Left ventricle myocardium inferior (tissue), 1 donor: ENCODE measurements at regions not wholly inside any gene's neighbourhood (a gene's known extent, or its start where the extent isn't known, plus 50 kb on each side); places are given as distances from the start of the nearest gene placed in this dataset.
"Not testable (repeated sequence)": the region's sequence is repeated elsewhere in the genome, so short reads cannot be mapped to it uniquely, and the experiment has no call there.

Source experiments
- DNase-seq: peaks from one replicate; pipeline ENCODE4 v3.0.0-alpha.2; 2020
- H3K27ac ChIP-seq: fragments of 200-600 bp; replicated peaks from 2 replicates; pipeline ENCODE4 v1.8.0; 2021
- H3K27me3 ChIP-seq: fragments of 200-600 bp; 2 replicates; pipeline ENCODE4 v1.8.0; 2021; ENCODE audit warnings: low read depth
- H3K36me3 ChIP-seq: fragments of 200-600 bp; 2 replicates; pipeline ENCODE4 v1.8.0; 2021
- H3K4me1 ChIP-seq: fragments of 200-600 bp; 2 replicates; pipeline ENCODE4 v1.8.0; 2021
- H3K4me3 ChIP-seq: fragments of 200-600 bp; 2 replicates; pipeline ENCODE4 v1.8.0; 2021; ENCODE audit warnings: mild to moderate bottlenecking, moderate library complexity
- H3K9me3 ChIP-seq: fragments of 200-600 bp; replicated peaks from 2 replicates; pipeline ENCODE4 v1.8.0; 2021
- CTCF ChIP-seq: fragments of 200-600 bp; IDR thresholded peaks from 2 replicates; pipeline ENCODE4 v1.8.0; 2021; ENCODE audit warnings: antibody characterized with exemption, mild to moderate bottlenecking, borderline replicate concordance
- intact Hi-C: fragments of 100-400 bp; cut with micrococcal nuclease; formaldehyde crosslinking; loops from one replicate; pipeline ENCODE4 v1.11.0; 2022
- donor health status: DM: no; HTN: yes; CAD: no; lungs with severe emphysema.

GRCh38 chrX:55356609-55357008 is 91.9 kb upstream of the PAGE3 start:
- intact Hi-C loops: no loop called here
- no peak for TF ChIP-seq CTCF

GRCh38 chrX:55357236-55357635 is 92.5 kb upstream of the PAGE3 start:
- Histone ChIP-seq H3K4me3 (no peak overlapping the region), H3K9me3 (peaks cover 5% of the 10 kb centered on the region), H3K36me3 (no peaks in the 10 kb centered on the region), H3K4me1 (no peaks in the 10 kb centered on the region), H3K27ac (no peak overlapping the region), H3K27me3 (no peaks in the 10 kb centered on the region)
- no peak for TF ChIP-seq CTCF
- intact Hi-C loops: no loop called here
- DNase-seq: no peak

More at GRCh38 chrX:55356609-55357008, 91.9 kb upstream of the PAGE3 start:
- H3K4me1 ChIP-seq: no peaks in the 10 kb centered on the region
- H3K9me3 ChIP-seq: peaks cover 5% of the 10 kb centered on the region
- H3K4me3 ChIP-seq: no peak overlapping the region
- H3K27me3 ChIP-seq: no peaks in the 10 kb centered on the region
- H3K27ac ChIP-seq: no peak overlapping the region
- no peak for DNase-seq
- H3K36me3 ChIP-seq: no peaks in the 10 kb centered on the region

GRCh38 chrX:55379396-55379795 is 72.5 kb upstream of the MAGEH1 start:
- TF ChIP-seq CTCF: no peak
- intact Hi-C loops: no loop called here
- no peaks in the 10 kb centered on the region for H3K27me3 ChIP-seq

GRCh38 chrX:55389376-55389775 is 62.6 kb upstream of the MAGEH1 start:
- no peak overlapping the region for H3K4me3 ChIP-seq
- H3K27me3 ChIP-seq: no peaks in the 10 kb centered on the region
- no peaks in the 10 kb centered on the region for H3K9me3 ChIP-seq
- DNase-seq: no peak
- no peak overlapping the region for H3K27ac ChIP-seq
- TF ChIP-seq CTCF: no peak
- intact Hi-C loops: no loop called here
- no peaks in the 10 kb centered on the region for H3K4me1 ChIP-seq
- no peaks in the 10 kb centered on the region for H3K36me3 ChIP-seq

More at GRCh38 chrX:55379396-55379795, 72.5 kb upstream of the MAGEH1 start:
- Histone ChIP-seq H3K4me1 (no peaks in the 10 kb centered on the region), H3K27ac (no peak overlapping the region), H3K36me3 (no peaks in the 10 kb centered on the region), H3K4me3 (no peak overlapping the region), H3K9me3 (no peaks in the 10 kb centered on the region)
- DNase-seq: no peak

GRCh38 chrX:55396836-55397235 is 55.1 kb upstream of the MAGEH1 start:
- DNase-seq, H3K27me3 ChIP-seq, H3K36me3 ChIP-seq, H3K9me3 ChIP-seq, intact Hi-C loops, H3K4me1 ChIP-seq, H3K4me3 ChIP-seq, H3K27ac ChIP-seq: not testable (repeated sequence)
